ENCODE measurements at regions not wholly inside any gene's neighbourhood (a gene's known extent, or its start where the extent isn't known, plus 50 kb on each side); places are given as distances from the start of the nearest gene placed in this dataset.
"Not testable (repeated sequence)": the region's sequence is repeated elsewhere in the genome, so short reads cannot be mapped to it uniquely, and the experiment has no call there.

DNA sequence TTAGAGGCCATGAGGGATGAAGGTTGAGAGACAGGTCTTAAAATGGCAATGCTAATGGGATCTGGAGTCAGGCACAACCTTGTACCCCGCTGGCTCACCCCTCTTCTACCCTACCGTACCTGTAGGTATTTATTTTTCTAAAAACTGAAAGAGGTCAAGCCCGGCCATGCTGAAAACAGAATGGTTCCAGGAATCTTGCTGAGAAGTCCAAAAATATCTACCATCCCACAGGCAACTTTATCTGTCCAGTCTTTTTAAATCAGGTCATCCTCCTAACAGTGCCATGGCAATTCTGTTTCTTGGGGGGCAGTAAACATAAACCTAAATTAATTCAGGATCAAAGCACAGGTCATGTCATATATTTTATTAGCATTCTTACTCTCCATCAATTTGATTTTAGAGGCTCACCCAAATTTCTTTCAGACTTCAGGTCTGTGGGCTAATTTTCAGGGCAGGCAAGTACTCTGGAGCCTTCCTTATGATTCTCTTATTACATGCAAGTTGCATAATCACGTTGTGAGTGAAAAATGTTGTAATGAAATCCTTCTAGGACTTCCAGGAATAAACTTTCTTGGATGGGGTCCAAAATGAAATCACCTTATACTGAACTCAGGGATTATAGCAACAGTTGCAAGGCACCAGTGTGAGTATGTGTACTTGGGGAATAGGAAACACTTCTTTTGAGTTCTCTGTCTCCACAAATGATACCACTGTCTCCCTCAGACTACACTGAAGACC, 102.7 kb upstream of the NREP start:
- no peak for DNase-seq

DNA sequence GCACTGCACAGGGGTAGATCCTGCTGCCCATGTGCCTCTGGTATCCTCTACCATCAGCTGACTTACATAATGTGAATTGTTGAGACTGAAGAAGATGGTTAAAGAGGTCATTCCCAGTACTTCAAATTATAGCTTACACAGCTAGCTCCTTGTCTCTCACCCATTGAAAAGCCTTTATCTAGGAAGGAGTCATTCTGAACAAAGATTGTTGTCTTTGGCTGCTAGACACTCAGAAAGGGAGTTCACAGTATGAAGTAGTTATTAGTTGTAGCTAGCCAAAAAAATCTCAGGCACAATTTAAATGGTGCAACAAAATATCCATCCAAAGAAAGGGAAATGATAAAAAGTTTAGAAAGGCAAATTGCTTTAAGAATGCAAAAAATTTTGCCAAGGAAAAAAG, 102.0 kb upstream of the NREP start:
- DNase-seq, result no peak

DNA sequence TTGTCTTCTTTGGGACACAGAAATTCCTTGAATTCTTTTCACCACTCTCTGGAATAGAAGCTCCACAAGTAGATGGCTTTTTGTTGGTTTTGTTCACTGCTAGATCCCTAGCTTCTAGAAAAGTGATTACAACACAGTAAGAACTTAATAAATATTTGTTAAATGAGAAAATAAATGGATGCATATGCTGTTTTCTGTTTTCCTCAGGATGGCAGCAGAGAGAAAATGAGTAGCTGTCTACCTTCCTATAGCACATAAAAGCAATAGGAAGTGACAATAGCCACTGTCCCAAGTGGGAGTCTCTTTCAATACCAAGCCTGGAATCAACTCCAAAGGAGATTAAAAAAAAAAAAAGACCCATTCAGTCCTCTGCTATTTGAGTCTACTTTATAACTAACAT, 100.6 kb upstream of the NREP start:
- no peak for DNase-seq

DNA sequence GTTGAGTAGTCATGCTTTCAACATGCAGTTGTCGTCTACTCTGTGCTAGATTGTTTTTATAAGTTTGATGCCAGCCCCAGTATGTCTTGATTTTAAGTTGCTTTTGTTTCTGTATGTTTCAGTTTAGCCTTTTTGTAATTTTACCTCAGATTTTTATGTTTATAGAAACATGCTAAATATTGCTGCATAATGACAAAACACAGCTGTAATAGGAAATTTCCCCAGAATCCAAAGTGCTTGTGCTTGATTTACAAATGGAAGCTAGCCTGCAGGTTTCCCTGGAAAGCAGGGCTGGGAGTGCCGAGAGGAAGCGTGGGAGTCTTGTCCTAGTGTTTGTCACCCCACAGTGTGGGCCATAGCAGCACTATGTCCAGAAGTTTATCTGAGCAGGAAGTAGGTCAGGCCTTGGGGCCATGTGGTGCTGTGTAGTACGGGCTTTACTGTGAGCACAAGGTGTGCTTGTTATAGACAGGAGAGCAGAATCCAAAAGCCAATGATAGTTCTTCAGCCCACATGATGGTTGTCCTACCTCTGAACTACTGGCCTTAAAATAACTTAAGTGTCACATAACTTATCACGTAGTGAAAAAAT, 100.0 kb upstream of the NREP start:
- no peak for DNase-seq

DNA sequence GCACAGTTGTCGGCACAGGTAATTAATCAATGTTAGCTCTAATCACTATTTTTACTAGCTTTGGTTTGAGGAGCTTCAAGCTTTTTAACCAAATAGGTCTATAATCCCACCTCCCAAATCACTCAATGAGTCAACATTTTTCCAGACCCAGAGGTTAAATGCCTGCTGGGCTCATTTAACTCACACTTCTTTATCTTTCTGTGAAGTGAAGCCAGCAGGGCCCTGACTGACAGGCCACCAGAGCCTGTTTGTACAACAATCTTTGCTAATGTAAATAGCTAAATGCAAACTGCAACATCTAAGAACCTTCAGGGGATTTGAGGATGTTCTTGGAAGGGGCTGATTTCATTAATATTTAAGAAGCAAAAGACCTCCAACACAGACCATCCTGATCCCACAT, 98.4 kb upstream of the NREP start:
- no peak for DNase-seq

DNA sequence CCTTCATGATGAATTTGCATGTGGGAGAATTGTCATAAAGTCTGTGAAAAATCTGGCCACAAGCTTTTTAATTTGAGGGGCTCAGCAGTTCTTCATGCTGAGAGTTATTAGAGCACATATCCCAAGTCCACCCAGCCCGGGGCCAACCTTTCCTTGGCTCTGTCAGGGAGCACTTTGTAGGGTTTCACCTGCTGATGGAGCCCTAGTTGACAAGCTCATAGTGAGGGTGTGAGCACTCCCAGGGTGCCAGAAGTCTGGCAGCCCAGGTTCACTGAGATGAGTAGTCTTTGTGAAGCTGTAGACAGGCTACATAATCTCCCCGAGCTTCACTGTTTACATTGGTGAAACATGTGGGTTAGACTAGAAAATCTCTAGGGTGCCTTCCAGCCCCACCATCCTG, 97.2 kb upstream of the NREP start:
- no peak for DNase-seq

DNA sequence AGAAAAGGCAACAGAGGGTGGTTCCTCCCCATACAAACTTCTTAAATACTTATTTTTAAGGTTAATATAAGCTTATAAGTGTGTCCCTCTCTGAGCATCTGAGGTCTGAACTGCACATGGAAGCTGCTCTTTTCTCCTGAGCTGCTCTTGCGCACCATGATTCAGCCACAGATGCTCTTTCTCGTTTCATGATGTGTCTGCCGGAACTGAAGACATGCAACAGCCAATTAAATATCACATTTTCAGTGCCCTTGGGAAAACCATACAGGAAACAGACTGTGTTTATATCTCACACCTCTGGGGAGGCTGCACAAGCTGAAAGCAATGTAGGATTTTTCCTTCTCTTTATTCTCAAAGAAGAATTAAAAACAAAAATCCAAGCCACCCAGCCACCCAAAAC, 96.8 kb upstream of the NREP start:
- DNase-seq, result no peak

DNA sequence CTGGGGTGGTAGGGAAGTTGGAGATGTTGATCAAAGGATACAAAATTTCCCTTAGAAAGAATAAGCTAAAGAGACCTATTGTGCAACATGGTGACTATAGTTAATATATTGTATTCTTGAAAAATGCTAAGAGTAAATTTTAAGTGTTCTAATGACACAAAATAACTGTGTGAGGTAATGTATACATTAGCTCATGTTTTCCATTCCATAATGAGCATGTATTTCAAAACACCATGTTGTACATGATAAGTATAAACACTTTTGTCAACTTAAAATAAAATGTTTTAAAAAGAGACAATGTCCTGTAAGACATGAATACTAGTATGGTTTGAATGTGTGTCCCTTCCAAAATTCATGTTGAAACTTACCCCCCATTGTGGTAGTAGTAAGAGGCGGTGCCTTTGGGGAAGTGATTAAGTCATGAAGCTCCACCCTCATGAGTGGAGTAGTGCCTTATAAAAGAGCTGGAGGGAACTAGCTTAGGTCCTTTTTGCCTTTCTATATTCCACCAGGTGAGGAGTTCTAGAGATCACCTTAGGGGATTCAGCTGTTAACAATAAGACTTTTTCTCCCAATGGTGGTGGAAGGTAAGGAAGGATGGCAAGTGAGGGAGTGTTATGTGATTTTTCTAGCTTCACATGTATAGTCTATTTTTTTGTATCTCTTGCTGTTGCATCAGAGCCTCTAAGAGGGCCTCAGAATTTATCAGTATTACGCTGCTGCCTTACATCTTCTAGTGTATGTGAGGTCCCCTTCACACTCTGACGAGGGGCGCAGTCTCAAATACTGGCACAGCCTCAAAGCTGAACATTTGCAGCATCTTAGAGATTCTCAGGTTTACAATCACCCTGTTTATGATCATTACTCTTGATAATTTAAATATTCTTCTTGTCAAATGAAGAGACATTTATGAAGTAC, 94.9 kb upstream of the NREP start:
- DNase-seq, result no peak

DNA sequence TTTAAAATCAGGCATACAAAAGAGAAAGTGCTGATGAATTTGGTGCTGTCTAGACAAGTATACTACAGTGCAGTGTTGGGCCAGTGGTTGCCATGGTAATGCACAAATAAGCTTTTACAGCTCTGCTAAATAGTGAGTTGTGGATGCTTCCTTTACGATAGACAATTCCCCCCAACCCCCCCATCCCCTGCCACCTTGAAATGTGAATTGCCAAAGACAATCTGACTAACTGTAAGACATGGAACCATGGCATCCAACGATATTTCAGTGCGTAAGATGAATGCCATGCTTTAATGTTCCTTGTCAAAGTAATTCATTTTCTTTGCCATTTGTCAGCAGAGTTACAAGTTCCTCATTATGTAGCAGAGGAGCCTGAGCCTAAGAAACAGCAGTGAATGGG, 91.5 kb upstream of the NREP start:
- DNase-seq, result no peak

DNA sequence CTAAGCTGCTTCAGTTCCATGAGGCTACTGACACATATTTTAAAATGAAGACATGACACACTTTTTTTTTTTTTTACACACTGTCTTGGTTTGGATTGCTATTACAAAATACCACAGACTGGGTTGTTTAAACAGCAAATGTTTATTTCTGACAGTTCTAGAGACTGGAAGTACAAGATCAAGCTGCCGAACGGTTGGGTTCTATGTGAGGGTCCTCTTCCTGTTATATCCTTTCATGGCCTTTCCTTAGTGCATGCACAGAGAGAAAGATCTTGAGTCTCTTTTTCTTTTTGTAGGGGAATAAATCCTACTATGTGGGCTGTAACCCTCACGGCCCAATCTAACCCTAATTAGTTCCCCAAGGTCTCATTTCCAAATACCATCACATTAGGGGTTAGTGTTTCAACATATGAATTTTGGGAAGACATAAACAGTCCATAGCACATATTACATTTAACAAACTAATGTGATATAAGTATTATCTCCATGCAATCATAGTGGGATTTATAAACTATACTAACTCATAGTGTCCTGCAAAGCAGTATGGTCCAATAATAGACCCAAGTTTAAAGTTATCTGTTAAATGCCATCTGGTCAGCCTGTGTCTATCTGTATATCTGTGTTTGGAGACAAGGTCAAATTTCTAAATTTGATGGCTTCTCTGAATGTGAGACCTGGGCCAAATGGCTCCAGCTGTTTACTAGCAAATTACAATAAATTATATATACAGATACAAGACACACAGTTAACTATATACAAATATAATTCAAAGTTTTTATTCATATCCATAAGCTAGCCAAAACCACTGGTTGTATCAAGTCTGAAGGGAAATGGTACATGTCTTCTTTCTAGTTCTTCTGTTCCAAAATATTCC, 90.3 kb upstream of the NREP start:
- DNase-seq, result no peak

DNA sequence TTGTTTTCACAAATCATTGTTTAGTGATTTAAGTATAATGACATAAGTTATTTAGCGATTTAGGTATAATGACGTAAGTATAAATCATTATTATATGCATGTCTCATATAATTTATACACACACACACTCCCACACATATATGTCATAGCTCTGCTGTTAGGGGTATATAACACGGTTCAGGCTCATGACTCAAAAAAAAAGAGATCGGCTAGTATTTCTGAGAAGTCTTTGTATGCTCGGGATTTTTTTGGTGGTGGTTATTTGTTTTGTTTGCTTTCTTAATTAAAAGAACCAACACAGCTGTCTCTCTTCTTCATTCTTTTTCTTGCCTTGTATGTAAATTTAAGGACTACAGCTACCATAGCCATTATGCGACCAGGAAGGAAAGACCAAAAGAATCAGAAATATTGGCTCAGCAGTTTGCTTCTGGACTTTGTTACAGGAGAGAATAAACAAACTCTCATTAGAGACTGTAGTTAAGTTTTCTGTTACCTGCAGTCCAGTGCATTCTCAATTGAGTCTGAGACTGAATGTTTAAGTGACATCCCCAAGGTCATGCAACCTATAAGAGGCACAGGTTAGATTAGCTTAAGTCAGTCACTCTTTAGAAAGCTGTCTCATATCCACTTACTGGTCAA, 83.2 kb upstream of the NREP start:
- no peak for DNase-seq

DNA sequence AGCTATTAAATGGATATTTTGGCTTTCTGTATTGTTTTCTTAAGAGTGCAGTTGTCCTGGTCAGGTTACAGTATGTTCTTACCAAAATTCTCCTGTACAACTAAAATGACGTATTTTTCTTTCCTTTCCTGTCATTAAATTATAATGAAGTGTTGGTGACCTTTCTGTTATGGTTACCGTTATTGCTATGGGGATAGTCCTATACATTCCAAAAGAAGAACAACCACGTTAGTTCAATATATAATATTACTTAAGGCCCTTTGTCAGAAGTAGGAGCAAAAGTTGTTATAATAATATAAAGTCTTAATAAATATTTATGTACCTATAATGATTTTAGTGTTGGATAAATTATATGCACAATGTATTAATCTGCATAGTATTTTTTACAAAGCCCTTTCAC, 82.4 kb upstream of the NREP start:
- DNase-seq, result no peak

DNA sequence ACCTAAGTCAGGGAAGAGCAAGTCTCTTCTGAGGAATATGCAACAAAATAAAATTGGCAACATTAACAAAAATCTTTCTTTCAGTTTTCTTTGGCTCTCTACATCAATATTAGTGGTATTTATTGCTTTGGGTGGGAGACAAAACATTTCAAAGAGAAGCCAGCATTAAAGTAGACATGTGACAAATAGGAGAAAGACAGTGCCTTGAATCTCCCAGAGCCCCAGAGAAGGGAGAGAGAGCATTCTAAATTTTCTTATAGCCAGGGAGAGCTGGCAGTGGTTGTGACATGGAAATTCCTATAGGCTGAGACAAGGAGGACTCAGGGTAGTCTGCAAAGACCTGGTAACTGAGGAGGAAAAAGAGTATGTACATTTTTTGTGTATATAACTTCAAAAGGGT, 79.4 kb upstream of the NREP start:
- DNase-seq, result no peak

DNA sequence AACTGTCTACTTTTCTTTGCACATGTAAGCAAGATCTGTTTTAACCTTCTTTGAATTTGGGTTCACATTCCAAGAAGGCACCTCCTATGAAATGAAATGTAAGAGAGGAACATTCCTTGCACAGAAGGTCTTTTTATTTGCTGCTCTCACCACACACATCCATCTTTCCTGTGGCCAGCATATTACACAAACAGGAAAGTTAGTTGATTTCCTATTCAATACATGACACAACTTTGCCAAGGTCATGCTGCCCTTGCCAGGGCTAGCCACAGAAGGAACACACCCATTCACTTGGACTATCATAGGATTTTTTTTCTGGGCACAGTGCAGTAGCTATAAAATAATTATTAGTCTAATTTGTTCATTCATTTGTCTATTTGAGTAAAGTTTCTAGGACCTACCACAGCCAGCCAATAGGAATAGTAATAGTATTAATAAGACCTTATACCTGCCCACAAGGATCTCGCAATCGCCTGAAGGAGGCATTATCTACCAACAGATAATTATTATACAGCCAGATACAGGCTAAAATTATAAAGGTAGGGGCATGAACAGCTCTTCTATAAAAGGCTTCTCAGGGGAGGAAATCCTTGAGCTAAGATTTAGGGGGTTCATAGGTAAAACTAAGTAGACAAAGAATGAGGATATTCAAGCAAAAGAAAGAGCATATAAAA, 78.1 kb upstream of the NREP start:
- no peak for DNase-seq

DNA sequence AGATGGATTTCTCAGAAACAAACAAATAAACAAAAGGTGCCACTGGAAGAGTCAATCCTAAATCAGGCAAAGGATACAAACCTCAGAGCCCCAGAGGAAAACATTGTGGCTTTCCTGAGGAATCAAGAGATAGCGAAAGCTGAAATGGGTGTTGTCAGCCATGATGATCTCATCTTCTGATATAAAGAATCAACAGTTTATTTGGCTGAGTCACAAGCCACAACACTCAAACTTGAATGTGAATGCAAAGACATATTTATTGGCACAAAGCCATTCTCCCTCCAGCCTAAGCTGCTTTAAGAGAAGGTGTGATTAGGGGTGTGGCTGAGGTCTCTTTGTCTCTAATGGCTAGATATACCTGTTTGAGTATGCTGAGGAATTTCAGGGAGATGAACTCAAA, 73.3 kb upstream of the NREP start:
- DNase-seq, result no peak

DNA sequence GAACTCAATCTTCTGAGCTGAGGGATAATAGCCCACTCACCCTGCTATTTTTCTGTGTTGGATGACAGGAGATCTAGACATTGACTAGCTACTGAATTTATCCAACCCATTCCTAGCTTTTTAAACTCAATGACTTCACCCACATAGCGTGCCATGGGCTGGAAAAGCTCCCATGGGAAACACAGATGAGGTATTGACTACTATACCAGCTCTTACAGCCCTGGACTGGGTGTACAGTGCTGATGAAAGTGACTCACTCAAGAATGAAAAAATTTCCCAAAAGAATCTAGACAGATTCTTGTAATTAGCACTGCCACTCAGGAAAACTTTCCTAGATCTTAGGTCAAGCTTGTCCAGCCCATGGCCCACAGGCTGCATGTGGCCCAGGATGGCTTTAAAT, 72.7 kb upstream of the NREP start:
- DNase-seq, result no peak

DNA sequence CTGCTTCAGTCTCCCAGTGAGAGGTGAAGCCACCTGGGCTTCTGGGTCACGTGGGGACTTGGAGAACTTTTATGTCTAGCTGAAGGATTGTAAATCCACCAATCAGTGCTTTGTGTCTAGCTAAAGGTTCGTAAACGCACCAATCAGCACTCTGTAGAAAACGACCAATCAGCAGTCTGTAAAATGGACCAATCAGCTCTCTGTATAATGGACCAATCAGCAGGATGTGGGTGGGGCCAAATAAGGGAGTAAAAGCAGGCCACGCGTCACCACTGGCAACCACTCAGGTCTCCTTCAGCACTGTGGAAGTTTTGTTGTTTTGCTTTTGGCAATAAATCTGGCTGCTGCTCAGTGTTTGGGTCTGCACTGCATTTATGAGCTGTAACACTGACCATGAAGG, 69.1 kb upstream of the NREP start:
- no peak for DNase-seq

DNA sequence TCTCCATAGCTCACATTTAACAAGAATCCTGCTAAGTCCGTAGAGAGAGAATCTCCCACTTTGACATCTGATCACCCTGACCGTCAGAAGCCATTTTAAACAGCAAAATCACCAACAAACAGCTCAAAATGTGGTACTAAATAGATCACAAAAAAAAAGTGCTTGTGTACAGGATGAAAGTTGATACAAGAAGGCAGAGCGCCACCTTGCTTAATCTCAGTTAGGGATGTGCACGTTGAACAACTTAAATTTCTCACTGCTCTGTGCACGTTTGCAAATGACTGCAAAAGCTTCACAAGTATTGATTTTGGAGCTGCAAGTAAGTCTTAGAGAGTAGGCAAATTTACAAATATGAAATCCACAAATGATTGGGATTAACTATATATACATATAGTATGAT, 63.1 kb upstream of the NREP start:
- DNase-seq, result no peak

DNA sequence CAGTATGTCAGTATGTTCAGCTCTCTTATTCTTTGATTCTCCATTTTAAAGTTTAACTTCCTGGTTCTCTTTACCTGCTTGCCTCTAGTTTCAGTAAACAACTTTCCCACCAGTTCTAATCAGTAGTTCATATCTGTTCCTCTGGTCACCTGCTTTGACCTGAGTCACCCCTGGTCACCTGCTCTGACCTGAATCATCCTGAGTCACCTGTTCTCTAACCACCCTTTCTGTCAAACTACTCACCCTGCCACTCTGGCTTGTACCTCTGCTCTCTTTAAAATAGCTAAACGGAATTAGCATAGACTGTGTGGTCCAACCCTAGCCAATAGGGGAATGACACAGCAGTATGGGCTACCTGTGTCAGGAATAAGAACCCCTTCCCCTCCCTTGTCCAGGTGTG, 62.0 kb upstream of the NREP start:
- DNase-seq, result not testable (repeated sequence)

DNA sequence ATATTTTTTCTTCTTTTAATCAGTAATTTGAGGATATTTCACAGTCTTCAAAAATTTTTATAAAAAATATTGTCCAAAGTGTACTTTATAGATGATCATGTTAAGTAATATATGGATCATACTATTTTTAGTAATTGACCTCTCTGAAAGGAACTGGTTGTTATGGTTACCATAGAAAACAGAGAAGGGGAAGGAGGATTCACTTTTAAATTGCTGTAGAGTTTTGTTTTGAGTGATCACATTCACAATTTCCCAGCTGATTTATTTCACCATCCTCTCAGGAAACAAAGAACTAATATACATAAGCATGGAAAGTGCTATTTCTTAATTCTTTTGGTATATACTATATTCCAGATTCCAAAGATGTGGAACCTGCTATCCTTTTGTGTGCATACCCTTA, 56.5 kb upstream of the NREP start:
- no peak for DNase-seq

DNA sequence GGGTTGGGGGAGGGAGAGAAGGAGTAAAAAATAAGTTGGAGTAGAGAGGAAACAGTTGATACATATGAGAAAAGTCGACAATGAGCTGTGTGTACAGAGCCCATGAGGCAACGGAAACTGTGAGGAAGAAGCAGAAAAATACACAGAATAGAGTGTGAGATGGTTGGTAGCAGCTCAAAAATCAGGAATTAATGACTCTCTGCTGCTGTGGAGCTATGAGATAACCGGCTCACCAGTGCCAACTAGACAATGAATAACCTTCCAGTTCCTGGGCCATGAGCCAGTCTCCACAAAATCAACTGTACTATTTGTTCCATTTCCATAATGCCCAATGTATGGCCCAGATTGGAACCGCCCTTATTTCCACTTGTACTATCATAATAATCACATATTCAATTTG, 53.1 kb upstream of the NREP start:
- no peak for DNase-seq
